ENCODE measurements at regions not wholly inside any gene's neighbourhood (a gene's known extent, or its start where the extent isn't known, plus 50 kb on each side); places are given as distances from the start of the nearest gene placed in this dataset.

DNA sequence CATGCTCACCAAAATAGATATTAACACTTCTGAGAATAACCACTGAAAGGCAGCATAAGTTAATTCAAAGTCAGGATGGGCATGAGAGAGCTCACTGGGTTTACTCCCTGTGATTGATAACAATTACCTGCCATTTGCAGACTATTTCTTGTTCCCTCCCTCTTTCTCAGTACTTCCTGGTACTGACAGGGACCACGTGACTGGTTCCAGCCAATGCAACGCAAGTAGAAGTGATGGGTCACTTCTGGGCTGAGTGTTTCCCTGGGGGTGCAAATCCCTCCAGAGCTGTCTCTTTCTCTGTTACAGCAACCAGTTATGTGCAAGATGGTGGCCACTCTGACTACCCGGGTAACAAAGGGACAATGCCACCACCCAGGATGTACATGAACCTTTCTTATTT, 118.8 kb downstream of the EFNB2 start:
- TF ChIP-seq POLR2A (IDR thresholded peaks at IDR 0.05; ENCODE audit: low read depth, low read length) (no peak), TAF1 (IDR thresholded peaks at IDR 0.05; ENCODE audit: borderline replicate concordance, low read depth, low read length) (no peak)

Data from GM12892 (cell line).